ENCODE measurements at regions not wholly inside any gene's neighbourhood (a gene's known extent, or its start where the extent isn't known, plus 50 kb on each side); places are given as distances from the start of the nearest gene placed in this dataset.
A peak's percentile ranks its signal among the peaks of the same experiment; 100 is the strongest.
"Not testable (repeated sequence)": the region's sequence is repeated elsewhere in the genome, so short reads cannot be mapped to it uniquely, and the experiment has no call there.

GRCh38 chr20:25772437-25772836 is 75.8 kb upstream of the ZNF337 start:
- not testable (repeated sequence) for DNase-seq

DNA sequence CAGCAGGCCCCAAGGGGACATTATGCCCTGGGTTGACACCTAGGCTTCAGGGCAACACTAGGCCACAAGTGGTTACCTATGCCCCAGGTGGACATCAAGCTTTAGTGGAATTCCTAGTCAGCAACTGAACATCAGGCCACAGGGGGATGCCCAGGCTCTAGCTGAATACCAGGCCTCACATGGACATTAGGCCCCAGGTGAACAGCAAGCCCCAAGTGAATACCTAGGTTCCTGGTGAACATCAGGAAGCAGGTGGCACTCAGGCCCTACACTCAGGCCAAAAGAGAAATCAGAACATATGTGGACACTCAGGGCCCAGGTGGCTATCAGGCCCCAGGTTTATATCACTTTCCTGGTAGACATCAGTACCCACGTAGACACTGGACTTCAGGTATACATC is 75.2 kb upstream of the ZNF337 start:
- DNase-seq = not testable (repeated sequence)

DNA sequence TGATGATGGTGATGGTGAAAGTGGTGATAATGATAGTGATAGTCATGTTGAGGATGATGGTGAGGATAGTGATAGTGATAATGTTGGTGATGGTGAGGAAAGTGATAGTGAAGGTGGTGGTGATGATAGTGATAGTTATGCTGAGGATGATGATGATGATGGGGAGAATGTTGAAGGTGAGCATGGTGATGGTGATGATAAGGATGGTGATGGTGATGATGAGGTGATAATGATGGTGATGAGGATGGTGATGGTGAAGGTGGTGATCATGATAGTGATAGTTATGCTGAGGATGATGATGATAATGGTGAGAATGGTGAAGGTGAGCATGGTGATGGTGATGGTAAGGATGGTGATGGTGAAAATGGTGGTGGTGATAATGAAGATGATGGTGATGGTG is 64.9 kb upstream of the ZNF337 start:
- DNase-seq = no peak

DNA sequence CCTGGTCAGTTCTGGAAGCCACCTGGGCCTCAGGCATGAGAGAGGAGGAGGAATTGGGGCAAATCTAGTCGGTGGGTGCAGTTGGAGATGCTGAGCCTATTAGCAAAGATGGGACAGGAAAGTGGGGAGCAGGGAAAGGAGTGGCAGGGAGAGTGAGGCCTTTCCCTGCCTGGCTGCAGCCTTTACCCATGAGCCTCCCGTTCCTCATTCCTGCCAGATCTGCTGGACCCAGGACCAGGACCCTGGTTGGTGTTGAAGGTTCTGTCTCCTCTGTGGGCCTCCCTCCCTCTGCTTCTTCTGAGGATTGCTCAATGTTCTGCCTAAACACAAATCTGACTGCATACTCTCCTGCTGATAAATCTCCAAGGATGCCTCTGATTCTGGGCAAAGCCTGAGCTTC is 64.4 kb upstream of the ZNF337 start:
- not testable (repeated sequence) for DNase-seq

- peak; percentile 58 to 76 for DNase-seq
Measured at GRCh38 chr20:25750765-25751696, 54.4 kb upstream of the ZNF337 start.

DNA sequence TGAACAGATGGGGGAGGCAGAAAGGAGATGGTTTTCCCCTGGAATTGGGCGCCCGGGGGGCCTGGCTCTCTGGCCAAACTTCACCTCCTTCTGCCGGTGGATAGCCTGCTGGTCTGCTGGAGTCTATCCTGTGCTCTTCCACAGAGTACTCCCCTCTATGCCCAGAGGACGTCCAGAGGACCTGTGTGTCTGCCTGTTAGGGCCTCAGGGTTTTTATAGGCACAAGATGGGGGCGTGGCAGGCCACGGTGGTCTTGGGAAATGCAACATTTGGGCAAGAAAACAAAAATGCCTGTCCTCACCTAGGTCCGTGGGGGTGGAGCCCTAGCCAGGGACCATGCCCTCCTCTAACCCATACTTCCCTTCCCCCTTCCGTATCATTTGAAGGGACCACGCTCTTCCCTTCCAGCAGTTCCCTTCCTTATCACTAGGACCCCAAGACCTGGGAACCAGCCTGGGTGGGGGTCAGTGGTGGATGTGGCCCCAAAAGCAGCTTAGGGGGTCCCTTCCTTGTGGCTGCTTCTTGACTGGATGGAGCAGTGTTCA is 53.6 kb upstream of the ZNF337 start:
- DNase-seq = no peak

- DNase-seq = no peak
Measured at GRCh38 chr20:25749649-25750048, 53.0 kb upstream of the ZNF337 start.
